ENCODE measurements at regions not wholly inside any gene's neighbourhood (a gene's known extent, or its start where the extent isn't known, plus 50 kb on each side); places are given as distances from the start of the nearest gene placed in this dataset.
"Not testable (repeated sequence)": the region's sequence is repeated elsewhere in the genome, so short reads cannot be mapped to it uniquely, and the experiment has no call there.

- DNase-seq (ENCODE audit: low spot score) (no peak), ATAC-seq (no peak)
- intact Hi-C loops (cut with DNase I) = no loop called here
These were observed 108.4 kb upstream of the OLIG3 start for GRCh38 chr6:137602313-137603197.

DNA sequence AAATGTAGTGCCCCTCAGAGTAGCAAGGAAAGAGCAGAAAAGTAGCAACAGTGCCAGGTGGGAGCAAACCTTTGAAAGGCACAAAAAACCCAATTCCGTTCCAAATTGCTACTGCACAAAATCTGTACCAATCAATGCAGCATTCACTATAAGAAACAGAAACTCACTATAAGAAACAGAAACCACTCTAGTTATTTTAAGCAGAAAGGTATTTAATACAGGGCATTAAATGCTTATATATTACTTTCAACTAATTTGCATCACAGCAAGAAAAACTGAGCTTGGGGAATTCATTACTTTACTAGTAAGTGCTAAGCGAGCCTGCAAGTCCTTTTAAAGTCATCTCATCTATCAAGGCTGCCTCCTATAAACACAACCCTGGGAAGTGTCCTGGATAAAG is 116.5 kb upstream of the OLIG3 start:
- DNase-seq (ENCODE audit: low spot score) (no peak), ATAC-seq (no peak)
- intact Hi-C loops (cut with DNase I) = no loop called here

DNA sequence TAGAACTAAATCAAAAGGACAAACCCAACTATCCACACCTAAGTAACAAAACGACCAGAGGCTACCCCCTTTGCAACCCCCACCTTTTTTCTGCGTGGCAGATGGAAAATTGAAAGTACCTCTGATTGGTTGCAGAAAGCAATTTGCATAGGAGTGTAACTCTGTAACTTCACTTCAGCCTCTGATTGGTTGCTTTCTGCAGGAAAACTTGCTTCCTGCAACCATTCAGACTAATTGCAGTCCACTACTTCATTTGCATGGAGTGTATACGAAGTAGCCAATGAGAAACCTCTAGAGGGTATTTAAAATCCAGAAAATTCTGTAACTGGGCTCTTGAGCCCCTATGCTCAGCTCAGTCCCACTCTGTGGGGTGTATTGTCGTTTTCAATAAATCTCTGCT is 129.1 kb upstream of the OLIG3 start:
- intact Hi-C loops (cut with DNase I) = no loop called here
- ATAC-seq = no peak
- no peak for DNase-seq (ENCODE audit: low spot score)

GRCh38 chr6:137625100-137625661 is 131.0 kb upstream of the OLIG3 start:
- DNase-seq (ENCODE audit: low spot score) (no peak), ATAC-seq (no peak)
- intact Hi-C loops (cut with DNase I) = no loop called here

DNA sequence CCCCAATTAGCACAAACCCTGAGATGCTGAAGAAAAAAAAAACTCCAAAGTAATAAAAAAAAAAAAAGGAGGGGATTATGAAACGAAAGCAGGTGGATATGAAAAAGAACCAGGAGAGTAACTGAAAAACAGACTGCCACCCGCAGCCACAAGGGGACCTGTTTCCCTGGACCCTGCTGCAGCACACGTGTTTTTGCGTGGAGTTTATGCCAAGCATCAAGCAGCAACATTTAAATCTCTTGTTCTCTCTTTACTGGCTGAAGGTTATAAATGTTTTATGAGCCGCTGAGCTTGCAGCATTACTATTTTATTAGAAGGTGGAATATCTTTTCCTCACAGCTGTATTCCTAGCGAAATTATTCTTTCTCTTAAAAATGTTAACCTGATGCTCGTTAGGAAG is 131.6 kb upstream of the OLIG3 start:
- DNase-seq (ENCODE audit: low spot score) (no peak), ATAC-seq (no peak)

DNA sequence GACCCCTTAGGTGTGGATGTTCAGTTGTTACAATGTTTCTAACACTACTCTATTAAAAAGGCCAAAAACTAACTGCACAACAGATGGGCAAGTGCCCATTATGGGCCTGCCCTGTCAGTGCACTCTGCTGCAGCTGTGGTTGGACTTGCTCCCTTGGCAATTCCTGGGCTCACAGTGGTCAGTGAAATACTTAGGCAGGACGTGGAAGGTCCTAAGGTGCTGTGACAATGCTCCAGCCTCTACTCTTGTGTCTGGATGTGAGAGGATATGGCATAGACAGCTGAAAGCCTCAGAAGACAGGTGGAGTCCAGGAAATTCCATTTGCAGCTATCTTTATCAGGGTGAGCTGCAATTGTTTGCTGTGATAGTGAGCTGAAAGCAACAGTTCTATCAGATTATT is 136.5 kb upstream of the OLIG3 start:
- intact Hi-C loops (cut with DNase I) = no loop called here
- ATAC-seq = no peak
- no peak for DNase-seq (ENCODE audit: low spot score)

More for the DNA sequence above, 131.6 kb upstream of the OLIG3 start:
- intact Hi-C loops (cut with DNase I) = no loop called here

GRCh38 chr6:137631323-137631722 is 137.1 kb upstream of the OLIG3 start:
- intact Hi-C loops (cut with DNase I) = no loop called here
- no peak for ATAC-seq
- no peak for DNase-seq (ENCODE audit: low spot score)

GRCh38 chr6:137634177-137634576 is 140.0 kb upstream of the OLIG3 start:
- intact Hi-C loops (cut with DNase I); DNase-seq (ENCODE audit: low spot score); ATAC-seq: not testable (repeated sequence)

- ATAC-seq = peak; percentile 94
- intact Hi-C loops (cut with DNase I) = no loop called here
- no peak for DNase-seq (ENCODE audit: low spot score)
These were observed 142.9 kb upstream of the OLIG3 start for GRCh38 chr6:137637121-137637520.

- DNase-seq (ENCODE audit: low spot score) (no peak), ATAC-seq (no peak)
- intact Hi-C loops (cut with DNase I) = no loop called here
These were observed 144.9 kb upstream of the OLIG3 start for GRCh38 chr6:137638926-137639706.

DNA sequence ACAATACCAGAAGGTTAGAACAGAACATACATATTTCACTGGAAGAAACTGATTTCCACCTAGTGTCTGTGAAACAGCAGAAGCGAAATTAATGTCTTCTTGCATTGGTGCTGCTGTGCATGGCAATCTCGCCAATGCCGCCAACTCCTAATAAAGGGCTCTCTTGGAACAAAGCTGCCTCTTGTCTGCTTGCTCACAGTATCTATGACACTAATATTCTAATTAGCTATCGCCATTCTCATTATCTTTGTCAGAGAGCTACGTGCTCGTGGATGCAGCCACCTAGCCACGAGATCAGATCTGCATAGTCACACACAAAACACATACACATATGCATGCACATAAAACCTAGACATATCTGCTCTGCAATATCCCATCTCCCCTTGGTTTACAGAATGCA is 145.9 kb upstream of the OLIG3 start:
- ATAC-seq = no peak
- intact Hi-C loops (cut with DNase I) = no loop called here
- no peak for DNase-seq (ENCODE audit: low spot score)

DNA sequence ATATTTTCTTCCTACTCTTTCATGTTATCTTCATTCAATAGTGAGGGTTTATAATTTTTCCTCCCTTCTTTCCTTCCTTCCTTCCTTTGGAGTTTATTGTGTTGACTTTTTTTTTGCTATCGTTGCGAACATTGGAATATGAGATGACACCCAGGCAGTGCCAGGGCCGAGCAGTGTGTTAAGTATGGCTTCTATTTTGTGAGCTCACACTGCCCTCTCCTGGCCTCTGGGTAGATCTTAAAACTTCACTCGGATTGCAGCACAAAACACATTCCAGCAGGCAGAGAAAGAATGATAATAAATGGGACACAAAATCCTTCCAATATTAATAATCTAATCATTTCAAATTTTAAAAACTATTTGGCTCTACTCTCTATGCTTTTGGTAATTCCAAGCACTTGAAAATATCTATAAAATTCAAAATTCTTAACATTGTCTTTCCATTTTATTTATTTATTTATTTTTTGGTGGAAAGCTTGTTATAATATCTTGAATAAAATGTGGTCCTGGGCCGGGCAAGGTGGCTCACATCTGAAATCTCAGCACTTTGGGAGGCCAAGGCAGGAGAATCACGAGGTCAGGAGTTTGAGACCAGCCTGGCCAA is 147.4 kb upstream of the OLIG3 start:
- intact Hi-C loops (cut with DNase I) = no loop called here
- peak; percentile 82 for DNase-seq (ENCODE audit: low spot score)
- ATAC-seq = peak; percentile 90

- intact Hi-C loops (cut with DNase I); ATAC-seq: not testable (repeated sequence)
These were observed 149.0 kb upstream of the OLIG3 start for GRCh38 chr6:137643210-137643609.

GRCh38 chr6:137643644-137644043 is 149.4 kb upstream of the OLIG3 start:
- intact Hi-C loops (cut with DNase I) = not testable (repeated sequence)

More at GRCh38 chr6:137643210-137643609, 149.0 kb upstream of the OLIG3 start:
- DNase-seq (ENCODE audit: low spot score) = not testable (repeated sequence)

GRCh38 chr6:137645850-137646249 is 151.7 kb upstream of the OLIG3 start:
- intact Hi-C loops (cut with DNase I) = no loop called here
- no peak for ATAC-seq
- DNase-seq (ENCODE audit: low spot score) = no peak

More at GRCh38 chr6:137643644-137644043, 149.4 kb upstream of the OLIG3 start:
- not testable (repeated sequence) for DNase-seq (ENCODE audit: low spot score); ATAC-seq

- intact Hi-C loops (cut with DNase I) = no loop called here
- ATAC-seq (no peak), DNase-seq (ENCODE audit: low spot score) (no peak)
These were observed 152.3 kb upstream of the OLIG3 start for GRCh38 chr6:137646484-137646883.

DNA sequence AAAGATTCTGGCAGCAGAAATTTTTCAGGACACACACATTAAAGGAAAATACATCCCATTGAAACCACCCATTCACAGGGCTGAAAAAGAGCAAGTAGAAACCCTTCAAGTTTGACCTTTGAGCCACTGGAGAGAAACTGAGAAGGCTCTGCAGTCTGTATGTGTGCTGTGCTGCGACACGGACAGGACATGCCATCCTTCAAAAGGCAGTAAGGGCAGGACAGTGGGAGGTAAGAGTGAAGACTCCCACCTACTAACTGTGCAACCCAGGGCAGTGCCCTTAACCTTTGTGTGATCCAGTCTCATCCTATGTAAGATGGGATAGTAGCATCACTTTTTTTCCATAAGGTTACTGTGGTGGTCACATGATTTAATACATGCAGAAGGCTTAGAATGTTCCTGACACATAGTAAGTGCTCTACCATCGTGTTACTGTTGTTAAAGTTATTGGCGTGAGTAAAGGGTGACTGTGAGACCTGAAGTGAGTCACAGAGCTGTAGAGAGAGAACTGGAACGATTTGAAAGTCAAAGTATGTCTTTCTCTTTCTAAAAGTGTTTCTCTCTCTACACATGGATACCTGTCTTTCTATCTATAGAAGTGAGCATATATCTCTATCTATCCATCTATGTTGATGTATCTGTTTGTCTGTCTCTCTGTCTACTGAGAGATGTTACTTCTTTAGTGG is 153.7 kb upstream of the OLIG3 start:
- ATAC-seq = no peak
- no peak for DNase-seq (ENCODE audit: low spot score)
- intact Hi-C loops (cut with DNase I) = no loop called here

GRCh38 chr6:137650720-137651119 is 156.5 kb upstream of the OLIG3 start:
- intact Hi-C loops (cut with DNase I) = no loop called here
- ATAC-seq = no peak
- DNase-seq (ENCODE audit: low spot score) = no peak

GRCh38 chr6:137651178-137651577 is 157.0 kb upstream of the OLIG3 start:
- ATAC-seq = no peak
- intact Hi-C loops (cut with DNase I) = no loop called here
- DNase-seq (ENCODE audit: low spot score) = no peak

Data from sciatic nerve (tissue), 2 donors.